ENCODE measurements at regions not wholly inside any gene's neighbourhood (a gene's known extent, or its start where the extent isn't known, plus 50 kb on each side); places are given as distances from the start of the nearest gene placed in this dataset.
"Not testable (repeated sequence)": the region's sequence is repeated elsewhere in the genome, so short reads cannot be mapped to it uniquely, and the experiment has no call there.

DNA sequence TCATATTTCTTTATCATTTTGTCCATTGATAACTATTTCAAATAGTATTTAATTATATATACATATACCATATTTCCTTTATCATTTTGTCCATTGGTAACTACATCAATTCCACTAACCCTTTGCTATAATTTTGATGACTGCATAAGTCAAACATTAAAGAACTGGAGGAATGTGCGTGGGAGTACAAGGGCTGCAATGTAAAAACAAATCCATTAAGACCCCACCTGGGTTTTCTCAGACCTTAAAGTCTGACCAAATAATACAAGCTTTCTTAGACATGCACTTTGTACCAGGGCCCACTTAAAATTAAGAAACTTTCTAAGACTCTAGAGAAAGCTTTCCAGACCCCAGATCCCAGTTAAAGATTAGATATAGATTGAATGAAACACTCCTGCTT lies 1622.4 kb upstream of the PCDH10 start:
- no peak for DNase-seq

DNA sequence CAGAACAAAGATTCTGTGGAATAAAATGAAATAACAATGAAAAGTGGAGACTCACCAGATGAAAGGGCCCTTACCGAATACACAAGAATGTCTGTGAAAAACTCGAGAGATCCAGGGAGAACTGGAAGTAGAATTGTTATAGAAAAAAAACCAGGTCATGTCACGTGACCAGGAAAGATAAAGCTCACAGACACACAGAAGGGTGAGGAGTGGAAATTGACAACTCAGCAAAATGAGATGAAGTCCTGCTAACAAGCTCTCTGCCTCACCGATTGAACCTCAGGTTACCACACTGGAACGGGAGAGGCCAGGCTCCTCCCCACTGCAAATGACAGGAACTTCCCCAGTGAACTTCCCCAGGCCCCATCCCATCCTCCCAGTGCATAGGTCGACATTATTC lies 1618.0 kb upstream of the PCDH10 start:
- DNase-seq = no peak

DNA sequence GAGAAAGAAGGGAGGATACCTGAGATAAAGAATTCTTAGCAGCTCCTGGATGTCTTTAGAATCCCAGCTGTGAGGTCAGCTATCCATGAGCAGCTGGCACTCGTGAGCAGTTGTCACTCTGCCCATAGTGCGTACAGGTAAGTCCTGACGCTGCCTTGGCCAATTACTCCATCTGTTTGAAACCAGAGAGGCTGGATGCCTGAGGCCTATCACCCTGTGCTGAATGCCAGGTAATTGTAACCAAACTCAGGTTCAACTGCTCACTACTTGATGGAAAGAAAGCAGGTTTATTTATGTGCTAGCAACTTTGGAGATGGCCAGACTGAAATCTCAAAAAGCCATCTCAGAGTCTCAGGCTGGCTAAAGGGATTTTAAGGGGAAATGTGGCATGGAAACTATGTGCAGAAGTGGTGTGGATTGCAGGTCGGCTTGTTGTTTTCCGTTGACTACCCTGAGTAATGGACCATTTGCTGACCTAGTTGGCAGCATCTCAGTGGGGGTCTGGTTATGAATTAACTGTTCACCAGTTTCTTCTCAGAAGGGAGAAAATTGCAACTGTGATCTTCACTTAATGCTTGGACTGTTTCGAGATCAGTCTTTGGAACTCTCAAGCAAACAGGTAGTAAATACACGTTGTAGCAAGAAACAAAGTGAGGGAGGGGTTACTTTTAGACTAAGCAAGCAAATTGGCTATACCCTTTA lies 1614.0 kb upstream of the PCDH10 start:
- no peak for DNase-seq

DNA sequence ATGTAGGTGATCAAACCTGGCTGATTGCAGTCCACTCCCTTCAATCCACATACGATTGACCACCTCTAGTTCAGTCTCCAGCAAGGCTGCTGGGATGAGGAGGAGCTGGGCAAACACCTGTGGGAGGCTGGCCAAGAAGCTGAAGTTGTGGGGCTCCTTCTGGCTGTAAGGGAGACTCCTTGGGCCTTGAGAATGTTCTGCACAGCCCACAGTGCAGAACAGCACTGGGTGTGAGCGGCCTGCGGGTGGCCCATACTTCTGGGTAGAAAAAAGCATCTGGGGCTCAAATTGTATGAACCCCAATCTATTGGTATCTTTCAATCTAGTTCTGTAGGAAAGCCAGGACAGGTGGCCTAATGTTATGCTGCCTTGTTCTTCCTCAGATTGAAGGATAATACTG lies 1608.8 kb upstream of the PCDH10 start:
- DNase-seq = no peak

DNA sequence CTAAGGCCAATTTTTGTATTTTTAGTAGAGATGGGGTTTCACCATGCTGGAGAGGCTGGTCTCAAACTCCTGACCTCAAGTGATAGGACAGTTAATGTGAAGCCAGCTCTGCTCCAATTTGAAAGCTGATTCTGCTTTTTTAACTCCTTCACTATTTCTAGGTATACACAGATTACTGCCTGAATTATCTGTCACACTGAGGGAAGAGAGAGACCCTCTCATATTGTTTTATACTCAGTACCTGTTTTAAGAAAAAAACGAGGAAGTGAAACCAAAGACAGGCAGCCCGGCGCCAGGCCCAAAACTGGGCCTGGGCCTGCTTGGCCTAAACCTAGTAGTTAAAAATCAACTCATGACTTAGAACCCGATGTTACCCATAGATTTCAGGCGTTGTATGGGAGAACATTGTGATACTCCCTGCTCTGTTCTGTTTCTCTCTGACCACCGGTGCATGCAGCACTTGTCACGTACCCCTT lies 1601.5 kb upstream of the PCDH10 start:
- DNase-seq = no peak

DNA sequence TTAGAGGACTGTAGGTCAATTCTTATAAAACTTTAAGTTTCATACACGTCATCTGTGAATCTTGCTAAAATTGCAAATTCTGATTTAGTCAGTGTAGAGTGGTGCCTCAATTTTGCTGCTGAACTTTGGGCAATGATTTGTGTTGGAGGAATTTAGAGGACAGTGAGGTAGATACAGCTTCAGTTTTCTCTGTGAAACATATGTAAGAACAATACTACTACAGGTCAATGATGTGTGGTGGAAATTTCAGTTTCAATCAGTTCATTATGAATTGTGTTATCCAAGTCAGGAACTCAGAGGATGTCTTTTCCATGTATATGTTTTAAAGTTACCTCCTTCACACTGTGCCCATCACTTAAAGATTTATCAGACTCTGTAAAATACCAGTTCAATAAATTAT lies 1597.8 kb upstream of the PCDH10 start:
- DNase-seq = no peak

DNA sequence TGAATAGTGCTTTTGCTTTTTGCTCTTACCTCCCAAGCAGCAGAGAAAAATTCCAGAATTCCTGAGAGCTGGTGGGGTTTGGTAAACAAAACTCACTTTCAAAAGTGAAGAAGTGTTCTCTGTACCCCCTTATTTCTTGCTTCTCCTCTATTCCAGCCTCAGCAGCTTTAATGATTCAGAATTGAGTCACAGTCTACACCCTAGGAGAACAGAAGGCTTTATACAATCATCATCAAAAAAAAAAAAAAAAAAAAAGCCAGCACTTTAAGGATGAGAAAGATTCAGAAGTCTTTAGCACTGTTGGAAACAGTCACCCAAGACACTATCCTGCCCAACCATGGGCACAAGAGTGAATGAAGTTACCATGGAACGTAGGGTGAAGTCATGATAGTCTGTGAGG lies 1583.1 kb upstream of the PCDH10 start:
- no peak for DNase-seq

DNA sequence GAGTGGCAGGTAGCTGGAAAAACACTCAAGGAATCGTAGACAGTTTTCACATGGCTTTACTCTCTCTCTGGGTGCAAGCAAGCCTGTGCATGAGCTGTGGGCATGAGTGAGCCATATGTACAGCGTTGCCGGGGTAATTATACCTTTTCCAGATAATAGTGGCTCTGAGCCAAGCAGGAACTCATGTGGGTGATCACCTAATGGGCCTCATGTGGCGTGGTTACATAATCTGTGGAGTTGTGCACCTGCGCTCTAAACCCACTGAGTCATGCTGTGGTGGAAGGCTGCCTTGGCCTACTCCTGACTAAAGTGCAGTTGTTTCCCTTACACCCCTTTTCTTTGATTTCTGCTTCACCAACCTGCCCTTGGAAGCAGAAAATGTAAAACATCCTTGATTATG lies 1564.5 kb upstream of the PCDH10 start:
- no peak for DNase-seq

DNA sequence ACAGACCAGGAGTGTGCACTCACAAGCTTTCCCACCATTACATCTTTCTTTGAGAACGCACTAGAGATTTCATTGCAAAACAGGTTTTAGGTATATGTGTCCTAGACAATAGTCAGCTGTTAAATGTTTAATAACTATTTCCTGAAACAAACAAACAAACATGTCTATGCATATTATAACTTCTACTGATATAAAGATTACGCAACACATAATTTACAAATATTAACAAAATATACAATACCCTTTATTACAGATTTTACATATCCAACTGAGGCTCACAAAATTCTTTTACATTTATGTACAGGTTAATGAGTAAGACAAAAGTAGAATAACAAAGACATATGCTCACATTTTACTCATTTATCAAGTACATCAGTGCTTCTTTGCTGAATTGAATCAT lies 1554.0 kb upstream of the PCDH10 start:
- no peak for DNase-seq

DNA sequence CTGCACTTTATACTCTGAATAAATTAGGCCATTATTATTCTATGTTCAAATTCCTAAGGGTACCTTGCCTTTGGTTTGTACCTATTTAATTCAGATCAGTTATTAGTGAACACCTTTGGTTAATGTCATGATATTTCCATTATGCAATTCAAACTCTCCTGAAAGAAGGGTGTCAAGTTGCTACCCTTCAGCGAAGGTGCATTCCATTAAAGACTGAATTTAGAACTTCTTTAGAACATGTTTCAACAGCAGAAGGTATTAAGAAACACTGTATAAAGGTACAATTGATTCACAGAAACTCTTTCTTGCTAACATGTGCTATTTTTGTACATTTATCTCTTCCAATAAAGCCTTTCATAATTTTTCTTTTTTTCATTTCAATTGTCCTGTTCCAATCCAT lies 1545.4 kb upstream of the PCDH10 start:
- no peak for DNase-seq

DNA sequence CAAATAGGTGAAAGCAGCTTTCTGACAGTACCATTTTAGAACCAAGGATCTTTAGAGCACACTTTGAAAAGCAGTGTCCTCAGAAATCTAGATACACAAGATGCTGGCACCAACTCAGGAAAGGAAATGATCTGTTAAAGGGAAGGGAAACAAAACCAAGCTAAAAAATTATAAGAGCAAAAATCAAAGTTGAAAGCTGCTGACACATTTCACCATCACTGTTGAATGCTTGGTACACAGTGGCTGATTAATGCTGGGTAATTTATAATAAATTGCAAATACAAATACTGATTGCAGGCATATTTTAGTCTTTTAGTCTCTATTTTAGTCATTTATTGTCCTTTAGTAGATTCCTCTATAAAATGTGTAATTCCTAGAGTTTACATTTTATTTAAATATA lies 1540.1 kb upstream of the PCDH10 start:
- DNase-seq = no peak

DNA sequence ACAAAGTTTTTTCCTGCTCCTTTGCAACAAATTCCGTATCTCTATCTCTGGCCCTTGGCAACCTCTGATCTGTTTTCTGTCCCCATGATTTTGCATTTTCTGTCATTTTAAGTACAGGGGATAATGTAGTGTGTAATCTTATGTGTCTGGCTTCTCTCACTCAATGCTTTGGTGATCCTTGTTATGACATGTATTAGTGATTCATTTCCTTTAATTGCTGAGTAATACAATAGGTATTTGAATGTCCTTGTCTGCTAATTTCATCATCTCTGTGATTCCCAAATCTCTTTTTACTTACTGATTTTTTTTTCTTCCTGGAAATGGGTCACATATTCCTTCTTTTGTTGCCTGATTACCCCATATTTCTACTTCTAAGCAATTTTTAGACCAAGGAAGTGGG lies 1538.6 kb upstream of the PCDH10 start:
- DNase-seq = not testable (repeated sequence)

DNA sequence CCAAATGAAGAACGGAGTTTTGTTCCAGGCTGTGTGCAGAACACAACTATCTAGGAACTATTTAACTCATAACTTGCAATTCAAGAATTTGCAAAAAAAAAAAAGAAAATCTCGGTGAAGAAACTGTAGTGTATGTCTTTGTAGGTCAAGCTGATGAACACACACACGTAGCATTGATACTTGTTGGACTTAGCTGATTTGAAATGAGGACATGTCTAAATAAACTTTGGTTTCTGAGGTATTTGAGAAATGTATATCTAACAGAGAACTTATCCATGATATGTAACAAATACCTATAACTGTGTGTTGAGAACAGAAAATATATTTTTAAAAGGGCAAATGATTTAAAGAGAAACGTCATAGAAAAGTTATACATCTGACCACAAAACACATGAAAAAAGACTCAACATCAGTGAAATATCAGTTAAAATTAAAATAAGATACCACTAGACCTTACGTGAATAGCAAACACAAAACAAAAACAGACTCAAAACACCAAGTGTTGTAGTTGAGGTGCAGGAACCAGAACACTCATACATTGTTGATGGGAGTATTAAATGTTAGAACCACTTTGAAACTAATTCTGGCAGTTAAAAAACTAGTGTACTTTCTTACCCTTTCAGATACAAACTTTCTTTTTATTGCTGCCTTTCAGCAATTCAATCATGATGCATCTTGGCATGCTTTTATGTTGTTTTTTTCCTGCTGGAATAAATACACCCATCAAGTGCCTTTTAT lies 1535.8 kb upstream of the PCDH10 start:
- DNase-seq = no peak

DNA sequence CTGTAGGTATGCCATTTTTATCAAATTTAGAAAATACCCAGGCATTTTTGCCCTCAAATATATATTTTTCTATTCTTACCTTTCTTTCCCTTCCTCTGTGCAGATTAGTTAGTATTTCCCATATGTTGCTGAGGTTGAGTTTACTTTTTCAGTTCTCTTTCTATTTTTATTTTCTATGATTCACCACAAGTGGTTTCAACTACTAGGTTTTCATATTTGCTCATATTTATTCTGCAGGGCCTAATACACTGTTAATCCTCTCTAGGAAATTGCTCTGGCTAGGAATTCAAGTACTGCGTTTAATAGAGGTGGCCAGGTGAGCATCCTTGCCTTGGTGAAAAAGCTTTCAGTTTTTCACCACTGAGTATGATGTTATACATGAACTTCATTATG lies 1535.3 kb upstream of the PCDH10 start:
- DNase-seq = no peak

DNA sequence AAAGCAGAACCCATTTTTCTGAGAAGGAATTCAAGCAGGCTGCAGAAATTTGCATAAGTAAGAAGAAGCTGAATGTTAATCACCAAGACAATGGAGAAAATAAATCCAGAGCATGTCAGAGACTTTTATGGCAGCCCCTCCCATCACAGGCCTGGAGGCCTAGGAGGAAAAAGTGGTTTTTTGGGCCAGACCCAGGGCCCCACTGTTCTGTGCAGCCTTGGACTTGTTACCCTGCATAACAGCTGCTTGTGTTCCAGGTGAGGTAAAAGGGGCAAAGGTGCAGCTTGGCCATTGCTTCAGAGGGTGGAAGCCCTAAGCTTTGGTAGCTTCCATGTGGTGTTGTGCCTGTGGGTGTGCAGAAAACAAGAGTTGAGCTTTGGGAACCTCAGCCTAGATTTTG lies 1516.2 kb upstream of the PCDH10 start:
- DNase-seq = no peak

DNA sequence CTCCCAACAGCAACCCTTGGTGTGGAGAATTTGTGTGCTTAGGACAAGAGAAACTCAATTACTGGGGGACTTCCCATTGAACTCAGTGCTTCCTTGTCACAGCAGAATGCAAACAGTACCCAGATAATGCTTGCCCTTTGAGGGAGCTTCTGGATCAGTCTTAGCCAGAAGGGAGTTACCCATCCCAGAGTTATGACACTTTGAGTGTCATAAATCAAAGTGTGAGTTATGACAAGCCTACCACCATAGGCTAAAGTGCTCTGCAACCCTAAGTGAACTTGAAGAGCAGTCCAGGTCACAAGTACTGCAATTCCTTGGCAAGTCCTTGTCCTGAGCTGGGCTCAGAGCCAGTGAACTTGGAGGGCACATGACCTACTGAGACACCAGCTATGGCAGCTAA lies 1513.9 kb upstream of the PCDH10 start:
- no peak for DNase-seq

DNA sequence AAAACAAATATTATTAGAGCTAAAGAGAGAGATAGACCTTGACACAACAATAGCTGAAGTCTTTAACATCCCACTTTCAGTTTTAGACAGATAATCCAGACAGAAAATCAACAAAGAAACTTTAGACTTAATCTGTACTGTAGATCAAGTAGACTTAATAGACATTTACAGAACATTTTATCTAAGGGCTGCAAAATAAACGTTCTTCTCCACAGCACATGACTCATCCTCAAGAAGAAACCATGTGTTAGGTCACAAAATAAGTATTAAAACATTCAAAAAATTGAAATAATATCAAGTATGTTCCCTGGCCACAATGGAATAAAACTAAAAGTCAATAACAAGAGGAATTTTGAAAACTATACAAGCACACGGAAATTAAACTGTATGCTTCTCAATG lies 1510.3 kb upstream of the PCDH10 start:
- DNase-seq = no peak

DNA sequence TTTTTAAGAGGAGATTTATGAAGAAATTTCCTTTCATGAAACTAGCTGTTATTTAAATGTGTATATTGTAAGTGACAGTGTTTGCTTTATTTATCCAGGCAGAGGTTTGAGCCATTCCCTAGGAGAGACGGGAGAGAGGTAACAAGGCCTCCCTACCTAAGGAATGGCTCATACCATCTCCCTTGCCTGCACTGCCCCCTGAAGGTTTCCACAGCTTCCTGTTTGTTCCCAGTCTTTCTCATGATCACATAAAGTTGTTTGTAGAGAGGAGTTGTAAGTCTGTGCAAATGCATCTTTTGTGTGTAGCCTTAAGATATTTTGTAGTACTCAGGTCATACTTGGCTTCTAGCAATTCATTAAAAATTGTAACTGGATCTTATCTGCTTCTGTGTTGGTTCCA lies 1504.5 kb upstream of the PCDH10 start:
- no peak for DNase-seq

DNA sequence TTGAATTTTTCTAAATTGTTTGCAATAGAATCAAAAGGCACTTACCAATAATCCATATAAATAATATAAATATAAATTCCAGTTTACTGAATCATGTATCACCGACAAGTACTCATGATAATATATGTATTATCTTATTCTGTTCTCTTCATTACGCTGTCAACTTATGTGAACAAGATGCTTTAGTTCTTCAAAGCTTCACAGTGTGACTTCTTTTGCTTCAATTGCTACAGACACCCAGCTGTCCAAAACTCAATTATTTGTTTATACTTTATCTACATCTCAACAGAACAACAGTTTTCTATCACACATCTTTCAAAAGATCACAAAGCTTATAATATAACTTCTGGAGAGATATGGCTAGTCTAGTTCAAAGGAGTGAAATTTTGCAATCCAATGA lies 1499.9 kb upstream of the PCDH10 start:
- DNase-seq = no peak

DNA sequence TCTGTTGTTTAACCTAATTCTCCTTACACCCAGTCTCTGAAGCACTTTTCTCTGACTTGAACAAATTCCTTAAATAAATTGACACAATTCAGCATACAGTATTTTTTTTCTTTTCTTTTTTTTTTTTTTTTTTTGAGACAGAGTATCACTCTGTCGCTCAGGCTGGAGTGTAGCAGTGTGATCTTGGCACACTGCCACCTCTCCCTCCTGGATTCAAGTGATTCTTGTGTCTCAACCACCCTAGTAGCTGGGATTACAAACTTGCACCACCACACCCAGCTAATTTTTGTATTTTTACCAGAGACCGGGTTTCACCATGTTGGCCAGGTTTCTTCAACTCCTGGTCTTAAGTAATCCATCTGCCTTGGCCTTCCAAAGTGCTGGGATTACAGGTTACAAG lies 1498.1 kb upstream of the PCDH10 start:
- no peak for DNase-seq

DNA sequence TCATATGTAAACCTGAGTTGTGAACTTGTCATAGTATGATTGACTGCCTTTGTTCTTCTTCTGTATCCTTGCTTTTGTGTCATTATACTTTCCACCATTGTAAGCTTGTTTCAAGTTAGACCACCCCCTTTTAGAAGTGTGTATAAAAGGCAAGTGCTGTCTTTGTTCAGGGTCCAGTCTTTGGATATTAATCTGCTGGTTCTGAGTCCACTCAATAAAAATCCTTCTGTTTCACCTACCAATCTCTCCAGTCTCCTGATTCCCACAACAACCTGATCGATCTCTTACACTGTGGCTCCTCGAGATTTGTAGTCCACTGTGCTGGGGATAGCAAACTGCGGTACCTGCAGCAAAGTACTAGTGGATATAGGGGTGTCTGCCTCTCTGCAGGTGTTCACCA lies 1465.8 kb upstream of the PCDH10 start:
- not testable (repeated sequence) for DNase-seq

DNA sequence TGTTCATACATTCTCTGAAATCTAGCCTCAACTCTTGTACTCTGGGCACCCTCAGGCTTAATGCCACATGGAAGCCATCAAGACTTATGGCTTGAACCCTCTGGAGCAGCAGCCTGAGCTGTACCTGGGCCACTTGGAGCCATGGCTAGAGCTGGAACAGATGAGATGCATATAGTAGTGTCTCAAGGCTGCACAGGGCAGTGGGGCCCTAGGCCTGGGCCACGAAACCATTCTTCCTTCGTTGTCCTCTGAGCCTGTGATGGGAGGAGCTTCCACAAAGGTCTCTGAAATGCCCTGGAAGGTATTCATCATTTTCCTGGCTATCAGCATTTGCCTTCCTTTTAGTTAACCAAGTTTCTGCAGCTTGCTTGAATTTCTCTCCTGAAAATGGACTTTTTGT lies 1427.2 kb upstream of the PCDH10 start:
- no peak for DNase-seq

DNA sequence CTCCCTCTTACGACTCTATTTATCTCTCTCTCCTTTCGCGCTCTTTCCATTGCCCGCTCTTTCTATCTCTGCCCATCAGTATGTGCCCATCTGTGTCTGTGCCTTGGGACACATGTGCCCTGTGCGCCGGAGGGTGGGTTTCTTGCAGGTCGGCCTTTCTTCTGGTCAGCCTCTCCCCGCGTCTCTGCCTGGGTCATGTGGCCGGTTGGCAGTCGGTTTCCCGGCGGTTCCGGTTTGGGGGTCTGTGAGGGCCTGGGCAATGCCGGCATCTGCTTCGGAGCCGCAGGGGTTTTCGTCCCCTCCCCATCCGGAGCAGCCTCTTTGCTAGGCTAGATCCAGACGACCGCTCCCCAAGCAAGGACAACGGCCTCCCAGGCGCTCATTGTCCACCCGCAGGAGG lies 1426.0 kb upstream of the PCDH10 start:
- not testable (repeated sequence) for DNase-seq

DNA sequence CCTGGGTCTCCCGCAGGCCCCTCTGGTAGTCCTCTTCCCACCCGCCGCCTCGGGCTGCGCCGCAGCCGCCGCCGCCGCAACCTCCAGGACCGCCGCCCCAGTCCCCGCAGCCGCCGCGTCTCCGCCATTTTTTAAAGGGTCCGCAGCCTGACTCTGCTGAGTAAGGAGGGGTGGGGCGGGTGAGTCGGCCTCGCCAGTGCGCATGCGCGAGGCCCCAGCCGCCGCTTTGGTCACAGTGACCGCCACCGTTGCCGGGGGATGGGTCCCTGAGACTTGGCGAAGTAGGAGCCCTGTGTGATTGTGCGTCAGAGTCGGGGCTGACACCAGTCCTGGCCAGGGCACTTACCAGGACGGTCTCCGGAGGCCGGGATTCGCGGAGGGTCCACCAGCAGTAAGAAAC lies 1424.2 kb upstream of the PCDH10 start:
- DNase-seq = not testable (repeated sequence)
